ENCODE measurements at regions not wholly inside any gene's neighbourhood (a gene's known extent, or its start where the extent isn't known, plus 50 kb on each side); places are given as distances from the start of the nearest gene placed in this dataset.

DNA sequence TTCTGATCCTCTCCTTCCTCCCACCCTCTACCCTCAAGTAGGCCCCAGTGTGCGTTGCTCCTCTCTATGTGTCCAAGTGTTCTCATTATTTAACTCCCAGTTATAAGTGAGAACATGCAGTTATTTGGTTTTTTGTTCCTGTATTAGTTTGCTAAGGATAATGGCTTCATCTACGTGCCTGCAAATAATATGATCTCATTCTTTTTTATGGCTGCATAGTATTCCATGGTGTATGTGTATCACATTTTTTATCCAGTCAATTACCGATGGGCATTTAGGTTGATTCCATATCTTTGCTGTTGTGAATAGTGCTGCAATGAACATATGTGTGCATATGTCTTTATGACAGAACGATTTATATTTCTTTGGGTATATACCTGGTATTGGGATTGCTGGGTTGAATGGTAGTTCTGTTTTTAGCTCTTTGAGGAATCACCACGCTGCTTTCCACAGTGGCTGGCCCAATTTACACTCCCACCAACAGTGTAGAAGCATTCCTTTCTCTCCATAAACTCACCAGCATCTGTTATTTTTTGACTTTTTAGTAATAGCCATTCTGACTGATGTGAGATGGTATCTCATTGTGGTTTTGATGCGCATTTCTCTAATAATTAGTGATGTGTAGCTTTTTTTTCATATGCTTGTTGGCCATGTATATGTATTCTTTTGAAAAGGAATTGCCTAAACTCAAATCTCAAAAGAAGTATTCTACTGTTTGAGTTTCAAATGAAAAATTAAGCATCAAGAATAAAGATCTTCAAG, 116.9 kb downstream of the ETS2 start:
- DNase-seq, result no peak

- no peak for DNase-seq
These were observed 116.0 kb downstream of the ETS2 start for GRCh38 chr21:38921511-38922251.

GRCh38 chr21:38920631-38921398, 115.1 kb downstream of the ETS2 start:
- no peak for DNase-seq

- DNase-seq, result no peak
These were observed 113.0 kb downstream of the ETS2 start for GRCh38 chr21:38918607-38919346.

DNA sequence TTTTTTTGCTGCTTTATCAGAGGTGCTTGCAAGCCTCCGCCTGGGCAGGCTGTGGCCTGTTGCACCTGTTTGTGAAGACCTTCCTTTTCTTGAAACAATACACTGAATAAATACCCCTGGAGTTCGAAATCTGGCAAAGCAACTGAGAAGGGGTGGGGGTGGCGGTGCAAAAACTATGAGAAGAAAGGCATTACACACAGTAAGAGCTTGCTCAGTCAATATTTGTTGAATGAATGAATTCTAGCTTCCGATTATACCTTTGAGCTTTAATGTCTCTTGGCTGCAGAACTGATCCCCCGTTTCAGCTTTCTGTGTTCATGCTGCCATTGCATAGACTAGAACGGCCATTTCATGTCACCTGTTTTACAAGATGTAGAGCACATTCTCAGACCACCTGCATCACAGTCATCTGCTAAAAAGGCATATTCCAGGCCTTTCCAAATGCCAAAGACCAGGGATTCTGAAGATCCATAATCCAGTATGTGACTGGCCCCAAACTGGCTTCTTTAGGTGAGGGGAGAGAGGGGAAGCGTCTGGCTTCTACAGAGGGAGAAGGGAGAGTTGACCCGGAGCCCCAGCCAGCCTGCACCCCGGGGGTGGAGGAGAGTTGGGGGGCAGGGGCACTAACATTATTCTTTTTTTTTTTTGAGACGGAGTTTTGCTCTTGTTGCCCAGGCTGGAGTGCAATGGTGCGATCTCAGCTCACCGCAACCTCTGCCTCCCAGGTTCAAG, 111.5 kb downstream of the ETS2 start:
- no peak for DNase-seq

GRCh38 chr21:38916214-38916964, 110.7 kb downstream of the ETS2 start:
- no peak for DNase-seq

GRCh38 chr21:38915546-38915945, 109.8 kb downstream of the ETS2 start:
- no peak for DNase-seq

GRCh38 chr21:38914528-38915293, 109.0 kb downstream of the ETS2 start:
- DNase-seq, result no peak

DNA sequence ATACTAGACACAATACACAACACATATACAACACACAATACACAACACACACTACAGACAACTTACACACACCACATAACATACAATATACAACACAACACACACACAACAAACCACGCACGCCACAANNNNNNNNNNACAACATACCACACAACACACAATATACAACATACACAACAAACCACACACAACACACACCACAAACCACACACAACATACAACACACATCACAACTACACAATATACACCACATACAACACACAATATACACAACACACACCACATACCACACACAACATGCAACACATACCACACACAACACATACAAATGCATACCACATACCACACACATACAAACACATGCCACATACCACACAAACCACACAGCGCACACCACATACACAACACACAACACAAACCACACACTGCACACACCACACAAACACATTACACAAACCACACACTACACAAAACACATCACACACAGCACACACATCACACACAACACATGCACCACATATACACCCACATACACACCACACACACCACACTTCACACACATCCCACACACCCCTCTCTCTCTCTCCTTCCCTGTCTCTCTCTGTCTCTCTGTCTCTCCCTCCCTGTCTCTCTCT, 108.3 kb downstream of the ETS2 start:
- DNase-seq, result no peak

- DNase-seq, result no peak
These were observed 107.6 kb downstream of the ETS2 start for GRCh38 chr21:38913120-38913892.

GRCh38 chr21:38912789-38913119, 107.0 kb downstream of the ETS2 start:
- DNase-seq, result no peak

DNA sequence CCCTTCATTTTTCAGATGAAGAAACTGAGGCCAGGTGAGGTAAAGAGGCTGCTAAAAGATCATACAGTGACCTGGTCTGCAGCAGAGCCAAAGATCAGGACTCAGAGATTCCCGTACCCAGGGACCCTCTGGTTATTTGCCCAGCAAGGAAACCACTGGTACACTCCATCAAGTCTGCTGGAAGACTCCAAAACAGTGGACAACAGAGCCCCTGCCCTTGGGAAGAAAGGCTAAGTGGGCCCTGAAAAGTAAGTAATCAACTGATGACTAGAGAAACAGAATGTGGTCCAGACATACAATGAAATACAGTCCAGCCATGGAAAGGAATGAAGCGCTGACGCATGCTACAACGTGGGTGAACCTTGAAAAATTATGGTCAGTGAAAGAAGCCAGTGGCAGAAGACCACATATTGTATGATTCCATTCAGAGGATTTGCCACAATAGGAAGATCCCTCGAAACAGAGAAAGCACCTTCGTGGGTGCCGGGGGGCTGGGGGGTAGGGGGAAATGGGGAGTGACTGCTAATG, 106.4 kb downstream of the ETS2 start:
- no peak for DNase-seq

DNA sequence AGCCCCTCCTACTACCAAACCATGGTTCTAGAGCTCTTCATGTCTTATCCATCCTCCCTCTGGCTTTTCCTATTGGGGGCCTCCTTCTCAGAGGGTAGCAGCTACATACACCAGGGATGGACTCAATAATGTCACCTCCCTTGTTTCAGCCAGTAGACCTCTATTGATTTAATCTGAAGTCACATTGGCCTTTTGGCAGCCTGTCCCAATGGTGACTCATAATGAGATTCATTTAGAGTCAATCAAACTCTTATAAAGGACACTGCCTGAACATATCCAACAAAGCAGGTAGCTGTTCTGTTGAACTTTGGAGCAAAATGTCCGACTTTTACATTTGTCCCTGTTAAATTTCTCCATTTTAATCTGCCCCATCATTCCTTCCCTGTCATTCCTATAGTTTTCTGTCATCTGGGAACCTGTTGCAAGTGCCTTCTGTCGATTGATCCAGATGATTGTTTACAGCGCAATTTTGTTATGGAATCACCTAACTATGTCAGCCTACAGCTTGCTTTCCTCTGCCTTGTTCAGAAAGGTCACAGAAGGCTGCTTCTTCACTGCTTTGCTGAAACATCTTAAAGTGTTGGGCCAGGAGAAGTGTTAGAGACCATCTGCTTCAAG, 105.9 kb downstream of the ETS2 start:
- DNase-seq, result no peak

DNA sequence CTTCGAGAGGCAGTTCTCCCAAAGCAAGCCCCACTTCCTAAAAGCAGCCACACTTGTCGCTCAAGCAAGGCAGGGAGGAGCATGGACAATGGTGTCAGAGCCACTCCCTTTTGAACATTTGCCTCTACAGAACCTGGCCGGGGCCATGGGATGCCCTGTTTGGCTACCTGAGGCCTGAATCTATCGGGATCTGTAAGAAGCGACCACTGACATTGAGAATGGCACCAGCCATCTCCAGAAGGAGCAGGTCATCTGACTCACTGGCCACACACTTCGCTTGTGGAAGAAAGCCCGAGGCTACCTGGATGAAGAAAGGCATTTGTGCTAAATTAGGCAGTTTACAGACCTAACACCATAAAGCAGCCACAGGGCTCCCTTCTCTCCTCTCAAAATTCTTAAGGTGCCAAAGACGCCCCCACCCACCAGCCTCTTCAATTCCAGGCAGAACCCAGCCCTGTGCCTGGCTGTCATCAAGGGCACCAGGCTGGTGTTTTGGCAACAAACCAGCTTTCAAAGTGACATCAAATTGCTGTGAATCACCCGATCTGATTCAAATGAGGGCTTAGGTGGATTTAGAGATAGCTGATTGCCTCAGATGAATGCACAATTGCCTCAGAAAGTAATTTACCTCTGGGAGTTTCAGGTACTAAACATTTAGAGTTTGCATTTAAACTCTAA, 104.8 kb downstream of the ETS2 start:
- no peak for DNase-seq

DNA sequence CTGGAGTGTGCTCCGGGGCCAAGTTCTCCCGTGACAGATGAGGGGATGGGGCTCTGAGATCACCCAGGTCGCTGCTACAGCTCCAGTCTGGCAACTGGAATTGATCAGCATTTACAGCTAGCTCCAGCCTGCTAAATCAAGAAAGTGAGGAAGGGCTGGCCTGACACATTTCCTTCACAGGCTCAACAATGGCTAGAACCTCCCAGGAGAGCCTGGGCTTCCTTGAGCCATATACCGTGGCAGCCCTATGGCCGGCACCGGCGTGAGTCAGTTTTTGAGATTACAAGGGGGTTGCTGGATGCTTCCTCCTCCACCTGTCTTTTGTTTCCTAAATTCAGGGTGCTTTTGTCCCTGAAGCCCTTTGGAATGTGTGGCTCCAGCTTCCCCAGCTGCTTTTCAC, 104.2 kb downstream of the ETS2 start:
- DNase-seq, result no peak

DNA sequence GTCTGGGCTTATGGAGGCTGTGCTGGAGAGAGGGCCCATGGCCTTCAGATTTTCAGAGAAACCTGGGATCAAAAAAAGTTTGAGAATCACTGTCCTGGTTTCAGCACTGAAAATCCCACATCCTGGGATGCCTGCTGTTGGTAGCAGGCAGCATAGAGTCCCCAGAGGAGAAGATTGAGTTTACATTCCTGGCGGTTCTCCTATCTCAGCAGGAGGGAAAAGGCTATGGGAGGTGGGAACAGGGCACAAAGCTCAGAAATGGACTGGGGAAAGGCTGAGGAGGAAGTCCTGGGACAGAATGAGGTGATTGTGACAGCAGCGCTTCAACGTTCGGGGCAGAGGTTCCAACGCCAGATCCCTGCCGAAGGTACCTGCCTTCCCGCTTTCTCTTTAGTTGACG, 103.4 kb downstream of the ETS2 start:
- no peak for DNase-seq

- no peak for DNase-seq
These were observed 102.8 kb downstream of the ETS2 start for GRCh38 chr21:38908537-38908936.

GRCh38 chr21:38905752-38906151, 100.0 kb downstream of the ETS2 start:
- no peak for DNase-seq
